SU-DHL-6 (cell line): ENCODE measurements at regions not wholly inside any gene's neighbourhood (a gene's known extent, or its start where the extent isn't known, plus 50 kb on each side); places are given as distances from the start of the nearest gene placed in this dataset.

Source experiments
- H2AFZ ChIP-seq: fragments of 200-600 bp; sonication (generic); 2 replicates; pipeline ENCODE4 v1.6.1; 2014; ENCODE audit warnings: low read depth, mild to moderate bottlenecking, moderate library complexity, mixed read lengths, antibody characterized with exemption, low read length; ENCODE audit not compliant: severe bottlenecking
- H3F3A ChIP-seq: fragments of 200-600 bp; shearing (Covaris generic); 2 replicates; pipeline ENCODE4 v1.6.0; 2016; ENCODE audit warnings: antibody characterized with exemption, mild to moderate bottlenecking; ENCODE audit not compliant: insufficient read depth
- H3K27ac ChIP-seq: fragments of 200-600 bp; sonication (generic); 2 replicates; pipeline ENCODE4 v1.5.1; 2016; ENCODE audit warnings: low read depth, mild to moderate bottlenecking, low read length, moderate library complexity, mixed read lengths
- H3K27me3 ChIP-seq: fragments of 200-600 bp; sonication (generic), shearing (Covaris generic); 2 replicates; pipeline ENCODE4 v1.6.0; 2014; ENCODE audit warnings: mild to moderate bottlenecking, low read length
- H3K36me3 ChIP-seq: fragments of 200-600 bp; sonication (generic); 2 replicates; pipeline ENCODE4 v1.6.1; 2014; ENCODE audit warnings: mild to moderate bottlenecking, low read length, mixed read lengths
- H3K4me2 ChIP-seq: fragments of 300-600, 200-600 bp; shearing (Covaris generic), sonication (generic); 2 replicates; pipeline ENCODE4 v1.6.0; 2014; ENCODE audit warnings: low read length, low read depth, mild to moderate bottlenecking; ENCODE audit not compliant: poor library complexity, severe bottlenecking
- H3K4me3 ChIP-seq: fragments of 200-600 bp; sonication (generic); 2 replicates; pipeline ENCODE4 v1.5.1; 2014; ENCODE audit warnings: antibody characterized with exemption, low read length, mild to moderate bottlenecking, mixed read lengths; ENCODE audit not compliant: insufficient read depth, poor library complexity, severe bottlenecking
- H3K79me2 ChIP-seq: fragments of 200-600 bp; sonication (generic); 2 replicates; pipeline ENCODE4 v1.6.1; 2014; ENCODE audit warnings: mild to moderate bottlenecking, low read length, moderate library complexity; ENCODE audit not compliant: insufficient read depth
- H3K9ac ChIP-seq: fragments of 200-600 bp; sonication (generic); 2 replicates; pipeline ENCODE4 v1.7.0; 2014; ENCODE audit warnings: mild to moderate bottlenecking, low read length
- H3K9me2 ChIP-seq: fragments of 200-600 bp; sonication (generic); replicated peaks from 2 replicates; pipeline ENCODE4 v1.6.1; 2014; ENCODE audit warnings: low read length; ENCODE audit not compliant: insufficient read depth
- H3K9me3 ChIP-seq: fragments of 200-600 bp; sonication (generic); 2 replicates; pipeline ENCODE4 v1.6.1; 2014; ENCODE audit warnings: low read length, mixed read lengths; ENCODE audit not compliant: insufficient read depth
- H4K20me1 ChIP-seq: fragments of 200-600 bp; sonication (generic); 2 replicates; pipeline ENCODE4 v1.6.1; 2014; ENCODE audit warnings: low read depth, mild to moderate bottlenecking, antibody characterized with exemption, low read length, moderate library complexity, mixed read lengths
- EZH2phosphoT487 ChIP-seq: fragments of 200-600 bp; sonication (generic), shearing (Covaris generic); conservative IDR thresholded peaks from 2 replicates; pipeline ENCODE4 v1.6.1; 2018; ENCODE audit warnings: mild to moderate bottlenecking, antibody characterized with exemption, low read length, moderate library complexity, mixed read lengths
- TF ChIP-seq, protein P1 (sequence below): fragments of 200-600 bp; sonication (generic); IDR thresholded peaks from one replicate; pipeline ENCODE4 v1.5.1; 2017; ENCODE audit warnings: antibody characterized with exemption, mild to moderate bottlenecking, low read length, moderate library complexity; ENCODE audit not compliant: insufficient read depth, poor library complexity, severe bottlenecking

DNA sequence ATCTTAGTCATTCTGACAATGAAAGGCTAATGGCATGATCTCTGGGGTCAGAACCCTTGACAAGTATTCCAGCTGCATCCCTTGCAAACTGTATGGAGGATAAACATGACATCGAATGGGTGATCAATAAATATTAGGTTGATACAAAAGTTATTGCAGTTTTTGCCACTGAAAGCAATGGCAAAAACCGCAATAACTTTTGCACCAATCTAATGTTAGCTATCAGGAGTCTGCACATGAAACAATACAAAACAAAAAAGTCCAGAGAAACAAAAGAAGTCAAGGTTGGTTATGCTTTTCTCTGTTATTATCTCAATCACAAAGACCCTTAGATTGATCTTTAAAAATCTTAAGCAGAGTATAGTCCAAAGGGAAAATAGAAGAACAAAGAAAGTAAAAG is 292.7 kb downstream of the DUSP10 start:
- Histone ChIP-seq H3K9ac (no peak overlapping the region), H2AFZ (no peak overlapping the region), H3K27ac (no peak overlapping the region), H3K9me2 (no peaks in the 10 kb centered on the region), H3K27me3 (no peaks in the 10 kb centered on the region), H3K9me3 (no peaks in the 10 kb centered on the region), H3K36me3 (no peaks in the 10 kb centered on the region), H3F3A (no peaks in the 10 kb centered on the region), H3K4me3 (no peak overlapping the region), H3K4me2 (no peak overlapping the region), H4K20me1 (no peaks in the 10 kb centered on the region), H3K79me2 (no peaks in the 10 kb centered on the region)
- no peak for TF ChIP-seq EZH2phosphoT487
- TF ChIP-seq, protein P1, sequence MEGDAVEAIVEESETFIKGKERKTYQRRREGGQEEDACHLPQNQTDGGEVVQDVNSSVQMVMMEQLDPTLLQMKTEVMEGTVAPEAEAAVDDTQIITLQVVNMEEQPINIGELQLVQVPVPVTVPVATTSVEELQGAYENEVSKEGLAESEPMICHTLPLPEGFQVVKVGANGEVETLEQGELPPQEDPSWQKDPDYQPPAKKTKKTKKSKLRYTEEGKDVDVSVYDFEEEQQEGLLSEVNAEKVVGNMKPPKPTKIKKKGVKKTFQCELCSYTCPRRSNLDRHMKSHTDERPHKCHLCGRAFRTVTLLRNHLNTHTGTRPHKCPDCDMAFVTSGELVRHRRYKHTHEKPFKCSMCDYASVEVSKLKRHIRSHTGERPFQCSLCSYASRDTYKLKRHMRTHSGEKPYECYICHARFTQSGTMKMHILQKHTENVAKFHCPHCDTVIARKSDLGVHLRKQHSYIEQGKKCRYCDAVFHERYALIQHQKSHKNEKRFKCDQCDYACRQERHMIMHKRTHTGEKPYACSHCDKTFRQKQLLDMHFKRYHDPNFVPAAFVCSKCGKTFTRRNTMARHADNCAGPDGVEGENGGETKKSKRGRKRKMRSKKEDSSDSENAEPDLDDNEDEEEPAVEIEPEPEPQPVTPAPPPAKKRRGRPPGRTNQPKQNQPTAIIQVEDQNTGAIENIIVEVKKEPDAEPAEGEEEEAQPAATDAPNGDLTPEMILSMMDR = no peak

DNA sequence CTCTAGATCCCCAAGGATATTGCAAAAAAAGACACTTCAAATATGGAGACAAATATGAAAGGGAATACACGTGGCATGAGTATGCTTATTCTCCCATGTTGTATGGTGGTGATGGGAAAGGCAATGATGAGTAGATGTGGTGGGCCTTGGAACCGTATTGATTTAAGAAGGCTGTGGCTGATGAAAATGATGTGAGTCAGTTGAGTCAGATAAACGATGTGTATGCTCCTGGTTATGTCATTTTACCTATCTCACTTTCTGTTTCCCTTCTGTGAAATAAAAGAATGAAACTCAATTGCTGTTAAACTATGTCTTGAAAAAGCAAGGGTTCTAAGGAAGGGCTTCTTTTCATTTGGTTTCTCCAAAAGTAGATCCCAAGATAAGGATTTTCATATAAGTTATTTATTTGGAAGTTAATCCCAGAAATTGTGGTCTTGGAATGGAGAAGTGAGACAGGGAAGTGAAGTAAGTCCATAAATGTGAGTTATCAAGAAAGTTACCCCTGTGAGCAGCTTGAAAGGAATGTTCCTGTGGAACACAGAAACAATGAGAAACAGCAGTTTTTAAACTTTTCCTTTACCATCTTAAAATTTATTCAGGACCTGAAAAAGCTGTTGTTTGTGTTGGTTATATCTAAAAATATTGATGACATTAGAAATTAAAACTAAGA is 292.0 kb downstream of the DUSP10 start:
- H3K4me2 ChIP-seq = no peak overlapping the region
- no peaks in the 10 kb centered on the region for H3K9me3 ChIP-seq
- H3K79me2 ChIP-seq = no peaks in the 10 kb centered on the region
- H3K9ac ChIP-seq = no peak overlapping the region
- H3F3A ChIP-seq = no peaks in the 10 kb centered on the region
- H3K27me3 ChIP-seq = no peaks in the 10 kb centered on the region
- no peak overlapping the region for H3K4me3 ChIP-seq
- no peaks in the 10 kb centered on the region for H3K9me2 ChIP-seq
- H3K36me3 ChIP-seq = no peaks in the 10 kb centered on the region
- H3K27ac ChIP-seq = no peak overlapping the region
- no peak overlapping the region for H2AFZ ChIP-seq
- TF ChIP-seq, protein P1 = no peak
- TF ChIP-seq EZH2phosphoT487 = no peak
- no peaks in the 10 kb centered on the region for H4K20me1 ChIP-seq

DNA sequence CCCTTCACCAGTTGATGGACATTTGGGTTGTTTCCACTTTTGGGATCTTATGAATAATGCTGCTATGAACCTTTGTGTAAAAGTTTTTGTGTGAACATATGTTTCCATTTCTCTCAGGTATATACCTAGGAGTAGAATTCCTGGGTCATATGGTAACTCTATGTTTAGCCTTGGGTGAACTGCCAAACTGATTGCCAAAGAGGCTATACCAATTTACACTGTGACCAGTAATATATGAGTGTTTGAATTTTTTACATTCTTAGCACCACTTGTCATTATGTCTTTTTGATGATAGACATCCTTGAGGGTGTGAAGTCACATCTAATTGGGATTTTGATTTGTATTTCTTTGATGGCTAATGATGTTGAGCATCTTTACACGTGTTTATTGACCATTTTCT is 290.1 kb downstream of the DUSP10 start:
- Histone ChIP-seq H3K27ac (no peak overlapping the region), H3K36me3 (no peaks in the 10 kb centered on the region), H3K4me2 (no peak overlapping the region), H3K9ac (no peak overlapping the region), H3K9me3 (no peaks in the 10 kb centered on the region), H3K27me3 (no peaks in the 10 kb centered on the region), H3K4me3 (no peak overlapping the region), H3F3A (no peaks in the 10 kb centered on the region), H4K20me1 (no peaks in the 10 kb centered on the region), H3K9me2 (no peaks in the 10 kb centered on the region), H3K79me2 (no peaks in the 10 kb centered on the region), H2AFZ (no peak overlapping the region)
- no peak for TF ChIP-seq EZH2phosphoT487
- TF ChIP-seq, protein P1 = no peak
